Esophagus squamous epithelium (tissue), 5 donors: ENCODE measurements at regions not wholly inside any gene's neighbourhood (a gene's known extent, or its start where the extent isn't known, plus 50 kb on each side); places are given as distances from the start of the nearest gene placed in this dataset.

Experiments
- DNase-seq: peaks from one replicate; lab custom pipeline; 2025; lab: John Stamatoyannopoulos, UW
- H3K27ac ChIP-seq, 4 donors: fragments of 200-600 bp; sonication (generic); one replicate each; pipeline ENCODE4 v1.5.1; 2016 to 2019; ENCODE audit warnings: mild to moderate bottlenecking in 1 of 4
- H3K27me3 ChIP-seq, 4 donors: fragments of 200-600 bp; sonication (generic); 1 replicate in 3 of 4; 2 replicates in 1 of 4; pipeline versions ENCODE4 v1.5.1 to v1.6.0; 2017 to 2021; ENCODE audit warnings: antibody characterized with exemption in 1 of 4
- H3K36me3 ChIP-seq, 3 donors: fragments of 200-600 bp; sonication (generic); one replicate each; pipeline ENCODE4 v1.5.1; 2016 to 2019
- H3K4me1 ChIP-seq, 3 donors: fragments of 200-600 bp; sonication (generic); one replicate each; pipeline ENCODE4 v1.5.1; 2017 to 2019
- H3K4me3 ChIP-seq, 4 donors: fragments of 200-600 bp; sonication (generic); 1 replicate in 3 of 4; 2 replicates in 1 of 4; pipeline ENCODE4 v1.5.1; 2016 to 2019; ENCODE audit warnings: mild to moderate bottlenecking in 2 of 4, moderate library complexity in 1 of 4
- H3K9me3 ChIP-seq, 3 donors: fragments of 200-600 bp; sonication (generic); one replicate each; pipeline ENCODE4 v1.5.1; 2016 to 2019
- CTCF ChIP-seq, 6 experiments: fragments of 450-650 bp in 4 of 6; fragments of 200-600 bp in 2 of 6; sonication (generic) in 2 of 6; IDR thresholded peaks; one replicate each; pipeline ENCODE4 v1.5.1; 2016 to 2019; ENCODE audit warnings: antibody characterized with exemption in 6 of 6, mild to moderate bottlenecking in 4 of 6, moderate library complexity in 4 of 6
- POLR2A ChIP-seq, 4 donors: fragments of 450-650 bp; IDR thresholded peaks; one replicate each; pipeline ENCODE4 v1.6.1; 2017; ENCODE audit warnings: antibody characterized with exemption in 4 of 4, mild to moderate bottlenecking in 4 of 4, moderate library complexity in 3 of 4
- WGBS, 2 donors: methylation state at CpG; one replicate each; pipeline ENCODE4 v1.1.5; 2018; 5-methylcytosine and 5-hydroxymethylcytosine counted together
- intact Hi-C: fragments of 100-400 bp; cut with DNase I; formaldehyde crosslinking; loops from one replicate; pipeline ENCODE4 v1.15.0; 2022
- donor health status: DM: yes; HTN: yes; CAD: no.

GRCh38 chr1:228935855-228936727 is 200.8 kb downstream of the RHOU start:
- DNase-seq: no peak
- Histone ChIP-seq H3K9me3 (no peaks in the 10 kb centered on the region), H3K27ac (no peak overlapping the region), H3K4me1 (peaks cover 0 to 22% (median 11%) of the 10 kb centered on the region in 3 donors), H3K4me3 (no peak overlapping the region), H3K27me3 (peaks cover 0 to 5% (median 0%) of the 10 kb centered on the region in 4 donors), H3K36me3 (no peaks in the 10 kb centered on the region)
- intact Hi-C loops: no loop called here
- TF ChIP-seq CTCF (IDR thresholded peaks at IDR 0.05) (no peak), POLR2A (IDR thresholded peaks at IDR 0.05) (no peak)
- WGBS, 2 donors: 68 to 71% methylated on average over 15 of the region's 15 CpGs

GRCh38 chr1:228936881-228937280 is 201.6 kb downstream of the RHOU start:
- H3K9me3 ChIP-seq: no peaks in the 10 kb centered on the region
- 69 to 78% methylated on average over 3 to 5 of the region's 6 CpGs for WGBS, 2 donors
- peaks cover 0 to 22% (median 11%) of the 10 kb centered on the region in 3 donors for H3K4me1 ChIP-seq
- peaks cover 0 to 5% (median 0%) of the 10 kb centered on the region in 4 donors for H3K27me3 ChIP-seq
- H3K27ac ChIP-seq: no peak overlapping the region
- no peak for DNase-seq
- TF ChIP-seq CTCF (IDR thresholded peaks at IDR 0.05) (no peak), POLR2A (IDR thresholded peaks at IDR 0.05) (no peak)
- no peaks in the 10 kb centered on the region for H3K36me3 ChIP-seq
- intact Hi-C loops: no loop called here
- no peak overlapping the region for H3K4me3 ChIP-seq

GRCh38 chr1:228937351-228937750 is 202.1 kb downstream of the RHOU start:
- DNase-seq: no peak
- intact Hi-C loops: no loop called here
- Histone ChIP-seq H3K4me1 (peaks cover 0 to 22% (median 11%) of the 10 kb centered on the region in 3 donors), H3K27ac (peak overlapping the region in 2 of 4 donors; percentile 48 to 69), H3K27me3 (peaks cover 0 to 5% (median 0%) of the 10 kb centered on the region in 4 donors), H3K36me3 (no peaks in the 10 kb centered on the region), H3K9me3 (no peaks in the 10 kb centered on the region), H3K4me3 (no peak overlapping the region)
- TF ChIP-seq POLR2A (IDR thresholded peaks at IDR 0.05): no peak
- TF ChIP-seq CTCF (IDR thresholded peaks at IDR 0.05): no peak
- 85 to 93% methylated on average over 10 of the region's 12 CpGs for WGBS, 2 donors

GRCh38 chr1:228937851-228938536 is 202.7 kb downstream of the RHOU start:
- no peak for DNase-seq
- peak overlapping the region in 3 of 4 donors; percentile 48 to 81 (median 69) for H3K27ac ChIP-seq
- intact Hi-C loops: no loop called here
- 57 to 60% methylated on average over 11 to 13 of the region's 14 CpGs for WGBS, 2 donors
- peaks cover 0 to 5% (median 0%) of the 10 kb centered on the region in 4 donors for H3K27me3 ChIP-seq
- H3K4me3 ChIP-seq: no peak overlapping the region
- H3K9me3 ChIP-seq: no peaks in the 10 kb centered on the region
- TF ChIP-seq POLR2A (IDR thresholded peaks at IDR 0.05) (no peak), CTCF (IDR thresholded peaks at IDR 0.05) (no peak)
- H3K4me1 ChIP-seq: peaks cover 0 to 22% (median 11%) of the 10 kb centered on the region in 3 donors
- no peaks in the 10 kb centered on the region for H3K36me3 ChIP-seq

- Histone ChIP-seq H3K36me3 (no peaks in the 10 kb centered on the region), H3K9me3 (no peaks in the 10 kb centered on the region), H3K27me3 (peaks cover 0 to 3% (median 0%) of the 10 kb centered on the region in 4 donors), H3K4me1 (peaks cover 0 to 22% (median 11%) of the 10 kb centered on the region in 3 donors), H3K27ac (peak overlapping the region in 3 of 4 donors; percentile 48 to 81 (median 69)), H3K4me3 (no peak overlapping the region)
- 51 to 66% methylated on average over 3 to 8 of the region's 8 CpGs for WGBS, 2 donors
- no peak for TF ChIP-seq POLR2A (IDR thresholded peaks at IDR 0.05)
- TF ChIP-seq CTCF (IDR thresholded peaks at IDR 0.05): no peak
- intact Hi-C loops: no loop called here
- DNase-seq: no peak
These were observed 203.2 kb downstream of the RHOU start for GRCh38 chr1:228938537-228938901.
